ENCODE measurements at regions not wholly inside any gene's neighbourhood (a gene's known extent, or its start where the extent isn't known, plus 50 kb on each side); places are given as distances from the start of the nearest gene placed in this dataset.

- H3K4me3 ChIP-seq = no peak overlapping the region
- H3K27me3 ChIP-seq = peaks cover 0 to 4% (median 0%) of the 10 kb centered on the region in 4 donors
- no peak for ATAC-seq
- intact Hi-C loops (cut with DNase I) = no loop called here
- no peak for DNase-seq
- WGBS, 2 donors = 78 to 89% methylated on average over 1 of the region's 1 CpG
- no peaks in the 10 kb centered on the region for H3K4me1 ChIP-seq
- no peaks in the 10 kb centered on the region for H3K9me3 ChIP-seq
- no peak for FAIRE-seq
- TF ChIP-seq CTCF (IDR thresholded peaks at IDR 0.05) = no peak
- no peak overlapping the region for H3K27ac ChIP-seq
- H3K36me3 ChIP-seq = no peaks in the 10 kb centered on the region
Observed at GRCh38 chr2:5304640-5305039, 387.5 kb upstream of the SOX11 start.

GRCh38 chr2:5315041-5315440 lies 377.1 kb upstream of the SOX11 start:
- no peaks in the 10 kb centered on the region for H3K4me1 ChIP-seq
- ATAC-seq (no peak), DNase-seq (no peak), FAIRE-seq (no peak)
- H3K9me3 ChIP-seq = no peaks in the 10 kb centered on the region
- H3K27me3 ChIP-seq = no peaks in the 10 kb centered on the region
- TF ChIP-seq CTCF (IDR thresholded peaks at IDR 0.05) = no peak
- intact Hi-C loops (cut with DNase I) = no loop called here
- H3K4me3 ChIP-seq = no peak overlapping the region
- no peak overlapping the region for H3K27ac ChIP-seq
- 4 to 13% methylated on average over 2 of the region's 2 CpGs for WGBS, 2 donors
- no peaks in the 10 kb centered on the region for H3K36me3 ChIP-seq

GRCh38 chr2:5315512-5315911 lies 376.7 kb upstream of the SOX11 start:
- TF ChIP-seq CTCF (IDR thresholded peaks at IDR 0.05) = no peak
- Histone ChIP-seq H3K36me3 (no peaks in the 10 kb centered on the region), H3K9me3 (no peaks in the 10 kb centered on the region), H3K27ac (no peak overlapping the region), H3K4me3 (no peak overlapping the region), H3K27me3 (no peaks in the 10 kb centered on the region), H3K4me1 (no peaks in the 10 kb centered on the region)
- DNase-seq (no peak), ATAC-seq (peak in 2 of 4 donors; percentile 35 to 69), FAIRE-seq (no peak)
- 64 to 66% methylated on average over 4 of the region's 4 CpGs for WGBS, 2 donors
- intact Hi-C loops (cut with DNase I) = no loop called here

- intact Hi-C loops (cut with DNase I) = no loop called here
- Histone ChIP-seq H3K36me3 (no peaks in the 10 kb centered on the region), H3K4me1 (no peaks in the 10 kb centered on the region), H3K9me3 (no peaks in the 10 kb centered on the region), H3K27me3 (no peaks in the 10 kb centered on the region), H3K27ac (no peak overlapping the region), H3K4me3 (no peak overlapping the region)
- DNase-seq (no peak), ATAC-seq (no peak), FAIRE-seq (no peak)
- TF ChIP-seq CTCF (IDR thresholded peaks at IDR 0.05) = no peak
- WGBS, 2 donors = 73 to 83% methylated on average over 1 of the region's 1 CpG
Observed at GRCh38 chr2:5316001-5316490, 376.1 kb upstream of the SOX11 start.

- Histone ChIP-seq H3K27ac (no peak overlapping the region), H3K36me3 (no peaks in the 10 kb centered on the region), H3K9me3 (no peaks in the 10 kb centered on the region), H3K4me1 (no peaks in the 10 kb centered on the region), H3K27me3 (no peaks in the 10 kb centered on the region), H3K4me3 (no peak overlapping the region)
- TF ChIP-seq CTCF (IDR thresholded peaks at IDR 0.05) = no peak
- WGBS, 2 donors = 63 to 68% methylated on average over 1 of the region's 1 CpG
- DNase-seq (no peak), ATAC-seq (no peak), FAIRE-seq (no peak)
- intact Hi-C loops (cut with DNase I) = no loop called here
Observed at GRCh38 chr2:5319493-5319892, 372.7 kb upstream of the SOX11 start.

Data from pancreas (tissue), 10 donors.